ENCODE measurements at regions not wholly inside any gene's neighbourhood (a gene's known extent, or its start where the extent isn't known, plus 50 kb on each side); places are given as distances from the start of the nearest gene placed in this dataset.

GRCh38 chr15:75125935-75126334 lies 75.7 kb upstream of the C15orf39 start:
- WGBS, 2 donors = 79 to 83% methylated on average over 4 to 5 of the region's 5 CpGs
- TF ChIP-seq CTCF (IDR thresholded peaks at IDR 0.05) = no peak
- TF ChIP-seq POLR2A (IDR thresholded peaks at IDR 0.05) = no peak

GRCh38 chr15:75126864-75127580 lies 74.7 kb upstream of the C15orf39 start:
- no peak for DNase-seq
- 99% methylated on average over 10 of the region's 10 CpGs for WGBS, 2 donors
- H3K9me3 ChIP-seq = no peaks in the 10 kb centered on the region

More at GRCh38 chr15:75125935-75126334, 75.7 kb upstream of the C15orf39 start:
- H3K9me3 ChIP-seq = no peaks in the 10 kb centered on the region
- no peak overlapping the region for H3K27ac ChIP-seq
- no peak overlapping the region for H3K4me3 ChIP-seq (replicated peaks in 1 of 3)
- H3K4me1 ChIP-seq = peaks cover 5 to 8% of the 10 kb centered on the region in 2 donors
- intact Hi-C loops (cut with DNase I) = no loop called here
- no peaks in the 10 kb centered on the region for H3K36me3 ChIP-seq
- no peak for DNase-seq
- no peaks in the 10 kb centered on the region for H3K27me3 ChIP-seq

GRCh38 chr15:75129788-75130187 lies 71.9 kb upstream of the C15orf39 start:
- TF ChIP-seq POLR2A (IDR thresholded peaks at IDR 0.05) = no peak
- TF ChIP-seq CTCF (IDR thresholded peaks at IDR 0.05) = no peak
- H3K36me3 ChIP-seq = no peaks in the 10 kb centered on the region
- H3K9me3 ChIP-seq = no peaks in the 10 kb centered on the region
- intact Hi-C loops (cut with DNase I) = no loop called here
- H3K27ac ChIP-seq = no peak overlapping the region
- H3K27me3 ChIP-seq = no peaks in the 10 kb centered on the region
- no peak for DNase-seq
- no peak overlapping the region for H3K4me3 ChIP-seq (replicated peaks in 1 of 3)
- peaks cover 2 to 3% of the 10 kb centered on the region in 2 donors for H3K4me1 ChIP-seq
- 93 to 95% methylated on average over 4 of the region's 4 CpGs for WGBS, 2 donors

More at GRCh38 chr15:75126864-75127580, 74.7 kb upstream of the C15orf39 start:
- intact Hi-C loops (cut with DNase I) = no loop called here
- Histone ChIP-seq H3K4me1 (peaks cover 5 to 8% of the 10 kb centered on the region in 2 donors), H3K27ac (no peak overlapping the region), H3K4me3 (replicated peaks in 1 of 3) (no peak overlapping the region), H3K36me3 (no peaks in the 10 kb centered on the region), H3K27me3 (no peaks in the 10 kb centered on the region)
- TF ChIP-seq POLR2A (IDR thresholded peaks at IDR 0.05) (no peak), CTCF (IDR thresholded peaks at IDR 0.05) (no peak)

GRCh38 chr15:75131269-75131643 lies 70.4 kb upstream of the C15orf39 start:
- Histone ChIP-seq H3K36me3 (no peaks in the 10 kb centered on the region), H3K4me1 (no peaks in the 10 kb centered on the region), H3K27me3 (no peaks in the 10 kb centered on the region), H3K4me3 (replicated peaks in 1 of 3) (no peak overlapping the region), H3K9me3 (no peaks in the 10 kb centered on the region), H3K27ac (no peak overlapping the region)
- TF ChIP-seq POLR2A (IDR thresholded peaks at IDR 0.05) = no peak
- TF ChIP-seq CTCF (IDR thresholded peaks at IDR 0.05) = no peak
- 84 to 86% methylated on average over 1 of the region's 1 CpG for WGBS, 2 donors
- intact Hi-C loops (cut with DNase I) = no loop called here
- no peak for DNase-seq

- intact Hi-C loops (cut with DNase I) = no loop called here
- no peaks in the 10 kb centered on the region for H3K4me1 ChIP-seq
- 98% methylated on average over 2 of the region's 2 CpGs for WGBS, 2 donors
- TF ChIP-seq POLR2A (IDR thresholded peaks at IDR 0.05) (no peak), CTCF (IDR thresholded peaks at IDR 0.05) (no peak)
- H3K27me3 ChIP-seq = no peaks in the 10 kb centered on the region
- no peak overlapping the region for H3K27ac ChIP-seq
- no peaks in the 10 kb centered on the region for H3K9me3 ChIP-seq
- no peaks in the 10 kb centered on the region for H3K36me3 ChIP-seq
- H3K4me3 ChIP-seq (replicated peaks in 1 of 3) = no peak overlapping the region
- DNase-seq = no peak
Observed at GRCh38 chr15:75134748-75135147, 66.9 kb upstream of the C15orf39 start.

Measured in thyroid gland (tissue), 4 donors.